ENCODE measurements at regions not wholly inside any gene's neighbourhood (a gene's known extent, or its start where the extent isn't known, plus 50 kb on each side); places are given as distances from the start of the nearest gene placed in this dataset.
A peak's percentile ranks its signal among the peaks of the same experiment; 100 is the strongest.
"Not testable (repeated sequence)": the region's sequence is repeated elsewhere in the genome, so short reads cannot be mapped to it uniquely, and the experiment has no call there.

DNA sequence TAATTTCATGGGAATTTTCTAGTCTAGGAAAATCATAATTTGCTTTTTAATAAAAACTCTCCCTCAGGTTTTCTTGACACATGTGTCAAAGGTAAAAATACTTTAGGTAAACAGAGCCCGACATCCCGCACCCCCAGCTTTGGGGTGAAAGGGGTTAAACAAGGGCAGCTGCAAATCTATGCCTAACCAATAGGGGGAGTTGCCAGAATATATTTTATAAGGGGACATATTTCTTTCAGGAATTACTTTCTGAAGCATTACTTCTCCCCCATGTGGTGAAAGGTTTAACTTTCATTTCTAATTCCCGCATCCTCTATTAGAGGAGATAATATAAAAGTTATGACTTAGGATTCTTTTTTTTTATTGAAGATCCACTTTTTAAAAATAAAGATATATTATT, 53.9 kb upstream of the HEPH start:
- DNase-seq, result peak; percentile 12

GRCh38 chrX:66107860-66108259, 56.2 kb upstream of the HEPH start:
- DNase-seq, result not testable (repeated sequence)

GRCh38 chrX:66102398-66102797, 61.6 kb upstream of the HEPH start:
- DNase-seq, result not testable (repeated sequence)

GRCh38 chrX:66098162-66098561, 58.3 kb upstream of the VSIG4 start:
- DNase-seq, result no peak

- not testable (repeated sequence) for DNase-seq
Observed at GRCh38 chrX:66096987-66097386, 57.1 kb upstream of the VSIG4 start.

DNA sequence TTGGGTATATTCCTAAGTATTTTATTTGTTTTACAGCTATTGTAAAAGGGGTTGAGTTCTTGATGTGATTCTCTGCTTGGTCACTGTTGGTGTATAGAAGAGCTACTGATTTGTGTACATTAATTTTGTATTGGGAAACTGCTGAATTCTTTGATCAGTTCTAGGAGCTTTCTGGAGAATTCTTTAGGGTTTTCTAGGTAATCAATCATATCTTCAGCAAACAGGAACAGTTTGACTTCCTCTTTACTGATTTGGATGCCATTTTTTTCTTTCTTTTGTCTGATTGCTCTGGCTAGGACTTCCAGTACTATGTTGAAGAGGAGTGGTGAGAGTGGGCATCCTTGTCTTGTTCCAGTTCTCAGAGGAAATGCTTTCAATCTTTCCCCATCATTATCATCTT, 50.1 kb upstream of the VSIG4 start:
- DNase-seq, result not testable (repeated sequence)
